C4-2B (cell line): ENCODE measurements at regions not wholly inside any gene's neighbourhood (a gene's known extent, or its start where the extent isn't known, plus 50 kb on each side); places are given as distances from the start of the nearest gene placed in this dataset.

ENCODE experiments used
- H3K27ac ChIP-seq: fragments of 450-650 bp; 2 replicates; pipeline ENCODE4 v1.5.1; 2017
- ZFX ChIP-seq: fragments of 450-650 bp; IDR thresholded peaks from 2 replicates; pipeline ENCODE4 v1.6.1; 2017
- TF ChIP-seq, protein P1 (sequence below): fragments of 450-650 bp; conservative IDR thresholded peaks from 2 replicates; pipeline ENCODE4 v1.5.1; 2017; ENCODE audit warnings: mild to moderate bottlenecking

DNA sequence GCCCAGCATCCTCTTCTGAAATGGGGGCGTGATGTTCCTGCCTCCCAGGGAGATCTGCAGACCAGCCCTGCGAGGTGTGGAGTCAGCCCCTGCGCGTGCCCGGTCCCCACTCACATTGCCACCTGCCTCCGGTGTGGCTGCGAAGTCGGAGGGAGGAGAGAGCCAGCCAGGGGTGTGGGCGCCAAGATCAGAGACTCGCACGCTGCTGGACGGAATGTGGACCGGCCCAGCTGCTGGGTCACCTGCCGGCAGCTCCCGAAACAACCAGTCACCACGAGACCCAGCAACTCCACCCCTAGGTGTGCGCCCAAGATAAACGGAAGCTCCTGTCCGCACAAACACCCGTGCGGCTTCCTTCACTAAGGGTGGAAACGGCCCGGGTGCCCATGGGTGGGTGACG is 51.1 kb upstream of the EGFL7 start:
- TF ChIP-seq ZFX: no peak
- TF ChIP-seq, protein P1, sequence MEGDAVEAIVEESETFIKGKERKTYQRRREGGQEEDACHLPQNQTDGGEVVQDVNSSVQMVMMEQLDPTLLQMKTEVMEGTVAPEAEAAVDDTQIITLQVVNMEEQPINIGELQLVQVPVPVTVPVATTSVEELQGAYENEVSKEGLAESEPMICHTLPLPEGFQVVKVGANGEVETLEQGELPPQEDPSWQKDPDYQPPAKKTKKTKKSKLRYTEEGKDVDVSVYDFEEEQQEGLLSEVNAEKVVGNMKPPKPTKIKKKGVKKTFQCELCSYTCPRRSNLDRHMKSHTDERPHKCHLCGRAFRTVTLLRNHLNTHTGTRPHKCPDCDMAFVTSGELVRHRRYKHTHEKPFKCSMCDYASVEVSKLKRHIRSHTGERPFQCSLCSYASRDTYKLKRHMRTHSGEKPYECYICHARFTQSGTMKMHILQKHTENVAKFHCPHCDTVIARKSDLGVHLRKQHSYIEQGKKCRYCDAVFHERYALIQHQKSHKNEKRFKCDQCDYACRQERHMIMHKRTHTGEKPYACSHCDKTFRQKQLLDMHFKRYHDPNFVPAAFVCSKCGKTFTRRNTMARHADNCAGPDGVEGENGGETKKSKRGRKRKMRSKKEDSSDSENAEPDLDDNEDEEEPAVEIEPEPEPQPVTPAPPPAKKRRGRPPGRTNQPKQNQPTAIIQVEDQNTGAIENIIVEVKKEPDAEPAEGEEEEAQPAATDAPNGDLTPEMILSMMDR: no peak
- H3K27ac ChIP-seq: peak overlapping the region; percentile 51

DNA sequence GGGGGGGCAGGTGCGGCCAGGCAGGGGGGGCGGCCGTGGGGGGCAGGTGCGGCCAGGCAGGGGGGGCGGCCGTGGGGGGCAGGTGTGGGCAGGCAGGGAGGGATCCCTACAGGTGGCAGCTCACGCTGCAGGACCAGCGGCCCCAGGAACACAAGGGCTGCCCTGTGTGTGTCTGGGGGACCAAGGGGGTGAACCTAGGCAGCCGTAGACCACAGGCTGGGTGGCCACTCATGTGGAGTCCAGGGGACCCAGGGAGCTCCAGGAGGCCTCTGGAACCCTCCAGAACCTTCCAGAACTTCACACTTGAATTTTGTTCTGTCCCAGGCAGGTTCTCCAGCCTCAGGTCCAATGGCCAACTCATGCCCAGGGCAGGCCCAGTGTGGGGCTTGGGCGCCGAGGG is 51.6 kb upstream of the EGFL7 start:
- TF ChIP-seq, protein P1: no peak
- no peak for TF ChIP-seq ZFX
- peak overlapping the region; percentile 51 for H3K27ac ChIP-seq

DNA sequence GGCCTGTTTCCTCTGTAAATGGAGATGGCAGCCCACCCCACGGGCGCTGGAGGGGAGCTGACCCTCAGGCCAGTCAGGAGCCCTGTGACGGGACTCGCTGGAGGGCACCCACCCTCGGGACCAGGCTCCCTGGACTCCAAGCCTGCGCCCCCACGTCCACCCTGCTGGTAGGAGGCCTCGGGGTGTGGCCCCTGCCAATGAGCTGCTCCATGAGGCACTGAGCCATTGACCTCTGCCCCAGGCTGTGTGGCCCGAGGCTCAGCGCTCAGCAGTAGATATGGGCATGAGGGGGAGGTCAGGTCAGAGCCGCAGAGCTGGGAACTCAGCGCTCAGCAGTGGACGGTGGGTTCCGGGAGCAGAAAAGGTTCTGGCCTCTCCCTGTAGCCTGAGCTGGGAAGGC is 52.3 kb upstream of the EGFL7 start:
- TF ChIP-seq ZFX: no peak
- TF ChIP-seq, protein P1: no peak
- no peak overlapping the region for H3K27ac ChIP-seq

DNA sequence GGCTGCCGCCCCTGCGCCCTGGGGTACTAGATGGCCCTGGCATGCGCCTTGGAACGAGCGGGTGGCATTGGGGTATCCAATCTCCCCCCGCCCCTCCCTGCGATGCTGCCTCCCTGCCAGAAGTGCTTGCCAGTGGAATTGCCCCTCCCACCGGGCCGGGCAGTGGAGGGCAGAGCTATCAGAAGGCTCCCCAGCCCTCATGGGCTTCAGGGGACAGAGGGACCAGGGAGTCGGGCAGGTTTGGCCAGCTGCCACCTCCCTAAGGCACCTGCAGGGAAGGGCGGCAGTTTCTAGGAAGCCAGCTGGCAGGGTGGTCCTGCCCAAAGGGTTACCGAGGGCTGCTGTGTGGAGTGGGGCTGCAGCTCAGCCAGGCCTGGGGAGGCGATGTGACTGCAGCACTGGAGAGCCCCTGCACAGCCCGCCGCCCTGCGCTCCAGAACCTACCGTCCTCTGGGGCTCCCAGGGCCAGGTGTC is 52.8 kb upstream of the EGFL7 start:
- no peak for TF ChIP-seq ZFX
- TF ChIP-seq, protein P1: no peak
- no peak overlapping the region for H3K27ac ChIP-seq

DNA sequence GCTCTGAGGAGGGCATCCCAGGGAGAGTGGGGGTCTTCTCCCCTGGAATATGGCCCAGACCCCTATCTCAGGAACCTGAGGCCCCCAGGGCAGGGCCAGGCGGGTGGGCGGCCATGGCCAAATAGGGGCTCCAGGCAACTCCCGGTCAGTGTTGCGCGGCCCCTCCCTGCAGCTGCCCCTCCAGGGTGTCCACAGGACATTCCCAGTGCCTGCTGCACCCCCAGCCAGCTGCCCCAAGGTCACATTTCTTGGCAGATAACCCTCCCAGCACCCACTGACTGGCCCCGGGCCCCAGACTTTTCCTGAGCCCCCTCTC is 53.6 kb upstream of the EGFL7 start:
- TF ChIP-seq, protein P1: no peak
- no peak for TF ChIP-seq ZFX

DNA sequence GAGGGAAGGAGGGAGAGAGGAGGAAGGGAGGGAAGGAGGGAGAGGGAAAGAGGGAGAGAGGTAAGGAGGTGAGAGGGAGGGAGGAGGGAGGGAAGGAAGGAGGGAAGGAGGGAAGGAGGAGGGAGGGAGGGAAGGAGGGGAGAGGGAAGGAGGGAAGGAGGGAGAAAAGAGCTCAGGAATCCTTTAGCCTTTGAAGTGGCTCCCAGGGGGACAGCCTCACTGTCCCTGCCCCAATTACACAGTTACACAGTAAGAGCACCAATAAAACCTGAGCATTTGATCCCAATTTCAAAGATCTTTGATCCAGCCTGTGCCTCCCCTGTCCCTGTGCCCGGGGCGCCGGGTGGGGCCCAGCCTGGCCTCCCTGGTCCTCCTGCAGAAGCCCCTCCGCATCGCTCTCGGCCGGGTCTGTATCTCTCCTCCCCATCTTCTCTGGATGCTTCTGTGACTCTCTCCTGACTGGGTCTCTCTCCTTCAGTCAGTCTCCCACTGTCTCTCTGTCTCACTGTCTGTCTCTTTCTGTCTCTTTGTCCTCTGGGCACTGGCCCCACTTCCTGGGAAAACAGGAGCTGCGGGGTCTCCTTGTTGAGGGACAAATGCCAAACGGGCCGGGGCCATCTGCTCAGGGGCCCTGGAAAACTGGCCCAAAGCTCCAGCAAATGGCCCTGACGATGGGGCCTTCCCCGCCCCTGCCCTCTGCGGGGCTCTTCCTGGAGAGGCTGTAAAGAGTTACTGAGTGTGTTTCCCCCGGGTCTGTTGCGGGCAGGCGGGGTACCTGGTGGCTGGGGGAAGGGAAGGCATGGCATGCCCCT is 54.2 kb upstream of the EGFL7 start:
- no peak overlapping the region for H3K27ac ChIP-seq
- TF ChIP-seq, protein P1: no peak
- no peak for TF ChIP-seq ZFX

More for the DNA sequence above, 53.6 kb upstream of the EGFL7 start:
- H3K27ac ChIP-seq: no peak overlapping the region

DNA sequence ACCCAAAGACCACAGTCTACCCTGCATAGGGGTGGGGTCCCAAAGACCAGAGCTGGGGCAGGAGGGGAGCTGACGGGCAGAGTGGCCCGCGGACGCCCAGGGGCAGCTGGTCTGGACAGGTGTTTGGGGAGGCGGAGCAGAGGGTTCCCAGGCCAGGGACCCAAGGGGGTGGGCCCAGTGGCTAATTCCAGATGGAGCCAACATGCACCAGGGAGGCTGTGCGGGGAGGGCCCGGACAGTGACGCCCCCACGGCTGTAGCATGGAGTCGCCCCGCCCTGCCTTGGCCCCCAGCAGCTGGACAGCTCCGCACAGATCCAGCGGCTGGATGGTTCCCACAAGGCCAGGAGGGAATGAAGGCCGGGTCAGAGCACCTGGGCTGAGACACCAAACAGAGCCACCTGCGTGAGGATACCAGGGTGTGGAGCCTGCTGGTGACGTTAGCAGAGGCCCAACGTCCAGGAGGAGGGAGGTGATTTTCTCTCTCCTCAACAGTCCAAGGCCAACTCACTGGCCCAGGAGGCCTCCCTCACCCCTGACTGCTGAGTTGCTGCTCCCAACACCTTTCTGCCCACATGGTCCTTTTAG is 55.3 kb upstream of the EGFL7 start:
- no peak overlapping the region for H3K27ac ChIP-seq
- TF ChIP-seq, protein P1: no peak
- TF ChIP-seq ZFX: no peak
